ENCODE measurements at regions not wholly inside any gene's neighbourhood (a gene's known extent, or its start where the extent isn't known, plus 50 kb on each side); places are given as distances from the start of the nearest gene placed in this dataset.

DNA sequence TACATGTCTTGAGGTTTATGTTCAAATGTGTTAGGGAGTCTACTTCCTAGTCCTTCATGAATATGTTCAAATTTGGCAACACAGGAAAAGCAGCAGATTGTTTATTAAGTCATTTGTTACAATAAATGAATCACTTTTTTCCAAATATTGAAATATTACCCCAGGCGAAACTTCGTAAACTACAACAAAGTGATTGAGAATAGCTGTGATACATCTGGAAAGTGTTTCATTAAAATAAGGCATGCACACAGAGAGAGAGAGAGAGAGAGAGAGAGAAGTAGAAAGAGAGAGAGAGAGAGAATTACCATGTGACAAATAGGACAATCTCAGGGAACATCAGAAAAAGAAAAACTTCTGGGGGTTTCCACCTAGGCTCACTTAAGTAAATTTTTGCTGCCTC, 363.1 kb upstream of the PTCHD4 start:
- Histone ChIP-seq H3K4me1 (no peaks in the 10 kb centered on the region), H3K9me3 (no peaks in the 10 kb centered on the region), H3K27me3 (no peaks in the 10 kb centered on the region), H3K27ac (no peak overlapping the region), H3K4me3 (no peak overlapping the region), H3K36me3 (ENCODE audit: low read depth, missing control alignments) (no peaks in the 10 kb centered on the region)
- no peak for DNase-seq
- TF ChIP-seq, protein P1, sequence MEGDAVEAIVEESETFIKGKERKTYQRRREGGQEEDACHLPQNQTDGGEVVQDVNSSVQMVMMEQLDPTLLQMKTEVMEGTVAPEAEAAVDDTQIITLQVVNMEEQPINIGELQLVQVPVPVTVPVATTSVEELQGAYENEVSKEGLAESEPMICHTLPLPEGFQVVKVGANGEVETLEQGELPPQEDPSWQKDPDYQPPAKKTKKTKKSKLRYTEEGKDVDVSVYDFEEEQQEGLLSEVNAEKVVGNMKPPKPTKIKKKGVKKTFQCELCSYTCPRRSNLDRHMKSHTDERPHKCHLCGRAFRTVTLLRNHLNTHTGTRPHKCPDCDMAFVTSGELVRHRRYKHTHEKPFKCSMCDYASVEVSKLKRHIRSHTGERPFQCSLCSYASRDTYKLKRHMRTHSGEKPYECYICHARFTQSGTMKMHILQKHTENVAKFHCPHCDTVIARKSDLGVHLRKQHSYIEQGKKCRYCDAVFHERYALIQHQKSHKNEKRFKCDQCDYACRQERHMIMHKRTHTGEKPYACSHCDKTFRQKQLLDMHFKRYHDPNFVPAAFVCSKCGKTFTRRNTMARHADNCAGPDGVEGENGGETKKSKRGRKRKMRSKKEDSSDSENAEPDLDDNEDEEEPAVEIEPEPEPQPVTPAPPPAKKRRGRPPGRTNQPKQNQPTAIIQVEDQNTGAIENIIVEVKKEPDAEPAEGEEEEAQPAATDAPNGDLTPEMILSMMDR (IDR thresholded peaks at IDR 0.05) = no peak
- intact Hi-C loops (cut with DNase I; ENCODE audit: low total_unique reads) = no loop called here
- 56 to 87% methylated on average over 2 of the region's 2 CpGs for WGBS, 2 donors

DNA sequence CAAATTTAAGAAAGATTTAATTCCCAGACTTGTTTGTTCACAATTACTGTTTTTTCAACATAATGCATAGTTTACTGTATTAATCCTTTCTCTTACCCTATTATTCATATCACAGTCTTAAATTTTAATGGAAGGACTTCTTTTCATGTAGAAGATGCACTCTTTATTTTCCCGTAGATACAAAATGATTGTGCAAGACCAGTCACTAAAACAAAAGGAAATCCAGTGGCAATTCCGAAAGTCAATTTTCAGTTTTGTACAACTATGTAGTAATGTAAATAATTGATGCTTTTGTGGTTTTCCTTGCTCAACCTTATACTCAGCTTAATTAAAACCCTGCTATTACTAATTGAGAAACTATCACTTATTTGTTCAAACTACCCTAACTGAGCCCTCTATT, 361.5 kb upstream of the PTCHD4 start:
- Histone ChIP-seq H3K4me1 (no peaks in the 10 kb centered on the region), H3K27ac (no peak overlapping the region), H3K36me3 (ENCODE audit: low read depth, missing control alignments) (no peaks in the 10 kb centered on the region), H3K9me3 (no peaks in the 10 kb centered on the region), H3K4me3 (no peak overlapping the region), H3K27me3 (no peaks in the 10 kb centered on the region)
- TF ChIP-seq, protein P1 (IDR thresholded peaks at IDR 0.05) = no peak
- no peak for TF ChIP-seq POLR2A (IDR thresholded peaks at IDR 0.05)
- intact Hi-C loops (cut with DNase I; ENCODE audit: low total_unique reads) = no loop called here
- 66 to 97% methylated on average over 2 of the region's 2 CpGs for WGBS, 2 donors
- no peak for DNase-seq

DNA sequence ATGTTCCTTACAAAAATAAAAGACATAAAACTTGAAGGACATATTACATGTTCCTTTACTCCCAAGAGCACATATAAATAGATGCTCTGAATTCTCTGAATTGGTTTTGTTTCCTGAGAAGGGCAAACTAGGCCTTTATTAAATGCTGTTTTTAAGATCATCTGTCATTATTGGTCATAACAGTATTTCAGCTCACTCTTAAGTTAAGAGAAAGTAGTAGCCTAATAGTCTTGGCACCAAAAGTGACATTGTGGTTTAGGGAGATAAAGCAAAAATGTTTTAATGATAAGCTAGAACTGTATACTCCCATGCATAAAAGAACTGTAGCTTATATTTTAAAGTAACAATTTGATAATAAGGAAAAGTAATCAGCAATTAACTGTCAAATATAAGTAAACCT, 361.1 kb upstream of the PTCHD4 start:
- intact Hi-C loops (cut with DNase I; ENCODE audit: low total_unique reads) = no loop called here
- no peak for TF ChIP-seq POLR2A (IDR thresholded peaks at IDR 0.05)
- TF ChIP-seq, protein P1 (IDR thresholded peaks at IDR 0.05) = no peak
- Histone ChIP-seq H3K4me3 (no peak overlapping the region), H3K4me1 (no peaks in the 10 kb centered on the region), H3K36me3 (ENCODE audit: low read depth, missing control alignments) (no peaks in the 10 kb centered on the region), H3K27me3 (no peaks in the 10 kb centered on the region), H3K9me3 (no peaks in the 10 kb centered on the region), H3K27ac (no peak overlapping the region)
- DNase-seq = no peak

DNA sequence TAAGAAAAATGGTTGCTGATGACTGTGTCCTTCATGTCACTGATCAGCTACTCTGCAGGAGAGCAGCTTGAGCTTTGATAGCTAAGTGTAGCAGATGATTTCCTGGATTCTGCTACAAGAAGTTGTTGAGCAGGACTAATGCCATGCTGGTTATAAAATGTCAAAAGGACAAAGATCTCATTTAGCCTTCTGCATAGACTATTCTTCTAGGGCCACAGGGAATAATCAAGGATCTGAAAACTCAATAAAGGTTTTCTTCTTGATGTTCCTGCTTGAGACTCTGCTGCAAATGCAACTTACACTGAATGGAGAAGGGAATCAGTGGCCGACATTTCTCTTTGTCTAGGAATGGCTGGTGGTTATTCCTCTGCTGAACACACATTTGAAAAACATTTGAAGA, 360.3 kb upstream of the PTCHD4 start:
- no peak for DNase-seq

DNA sequence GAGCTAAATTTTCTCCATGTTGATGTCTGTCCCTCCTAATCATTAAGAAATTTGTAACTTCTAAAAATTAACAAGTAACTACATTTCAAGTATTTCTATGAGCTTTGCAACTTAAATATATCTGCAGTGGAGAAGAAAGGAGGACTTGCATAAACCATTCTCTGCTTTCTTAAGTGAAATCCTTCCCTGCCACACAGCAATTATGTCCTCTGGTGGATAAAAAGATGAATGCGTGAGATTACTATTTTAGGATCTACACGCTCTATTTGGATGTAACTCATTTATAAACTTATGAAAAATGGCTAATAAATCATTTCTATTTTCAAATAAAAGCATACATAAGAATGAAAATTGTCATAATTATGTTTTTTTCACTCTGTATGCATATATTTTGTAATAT, 338.0 kb upstream of the PTCHD4 start:
- Histone ChIP-seq H3K36me3 (ENCODE audit: low read depth, missing control alignments) (no peaks in the 10 kb centered on the region), H3K4me3 (no peak overlapping the region), H3K27ac (no peak overlapping the region), H3K9me3 (no peaks in the 10 kb centered on the region), H3K27me3 (no peaks in the 10 kb centered on the region), H3K4me1 (no peaks in the 10 kb centered on the region)
- intact Hi-C loops (cut with DNase I; ENCODE audit: low total_unique reads) = no loop called here
- WGBS, 2 donors = 86 to 94% methylated on average over 2 of the region's 2 CpGs
- TF ChIP-seq POLR2A (IDR thresholded peaks at IDR 0.05) = no peak
- TF ChIP-seq, protein P1 (IDR thresholded peaks at IDR 0.05) = no peak
- no peak for DNase-seq

More for the DNA sequence above, 360.3 kb upstream of the PTCHD4 start:
- Histone ChIP-seq H3K27ac (no peak overlapping the region), H3K4me3 (no peak overlapping the region), H3K27me3 (no peaks in the 10 kb centered on the region), H3K36me3 (ENCODE audit: low read depth, missing control alignments) (no peaks in the 10 kb centered on the region), H3K4me1 (no peaks in the 10 kb centered on the region), H3K9me3 (no peaks in the 10 kb centered on the region)
- 80 to 91% methylated on average over 1 of the region's 1 CpG for WGBS, 2 donors
- intact Hi-C loops (cut with DNase I; ENCODE audit: low total_unique reads) = no loop called here
- TF ChIP-seq POLR2A (IDR thresholded peaks at IDR 0.05) = no peak
- TF ChIP-seq, protein P1 (IDR thresholded peaks at IDR 0.05) = no peak

All from testis (tissue), 2 donors.